SH-SY5Y (cell line): ENCODE measurements at regions not wholly inside any gene's neighbourhood (a gene's known extent, or its start where the extent isn't known, plus 50 kb on each side); places are given as distances from the start of the nearest gene placed in this dataset.

ENCODE experiments used
- GATA2 ChIP-seq: IDR thresholded peaks from 2 replicates; pipeline ENCODE4 v1.6.1; 2011; ENCODE audit warnings: mild to moderate bottlenecking, low read depth, low read length
- GATA3 ChIP-seq: IDR thresholded peaks from 2 replicates; pipeline ENCODE4 v1.6.1; 2011; ENCODE audit warnings: low read depth, mild to moderate bottlenecking, low read length, moderate library complexity

DNA sequence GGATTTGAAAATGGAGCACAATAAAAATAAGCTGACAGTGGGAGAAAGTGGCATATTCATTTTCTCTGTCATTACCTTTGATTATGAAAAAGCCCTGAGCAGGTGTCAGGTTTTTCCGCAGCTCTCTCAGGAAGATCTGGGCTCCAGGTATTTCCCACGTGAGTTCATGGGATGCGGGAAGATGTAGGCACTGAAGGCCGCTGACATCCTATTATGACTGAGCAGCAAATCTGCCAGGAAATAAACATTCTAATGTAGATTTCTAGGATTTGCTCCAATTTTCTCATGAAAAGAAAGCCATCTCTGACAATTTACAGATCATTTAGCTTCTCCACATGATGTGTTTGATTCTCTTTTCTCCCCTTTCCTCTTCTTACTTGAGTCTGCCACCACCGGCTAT, 160.7 kb downstream of the KIT start:
- TF ChIP-seq GATA2 (no peak), GATA3 (no peak)

DNA sequence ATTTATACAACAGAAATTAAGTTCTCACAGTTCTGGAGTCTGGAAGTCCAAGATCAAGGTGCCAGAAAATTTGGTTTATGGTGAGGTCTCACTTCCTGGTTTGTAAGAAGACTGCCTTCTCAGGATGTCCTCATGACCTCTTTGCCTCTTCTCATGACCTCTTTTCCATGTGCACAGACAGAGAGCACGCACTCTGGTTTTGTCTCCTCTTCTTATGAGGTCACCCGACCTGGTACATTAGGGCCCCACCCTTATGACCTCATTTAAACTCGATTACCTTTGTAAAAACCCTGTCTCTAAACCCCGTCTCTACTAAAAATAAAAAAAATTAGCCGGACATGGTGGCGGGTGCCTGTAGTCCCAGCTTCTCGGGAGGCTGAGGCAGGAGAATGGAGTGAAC, 155.9 kb downstream of the KIT start:
- no peak for TF ChIP-seq GATA2
- TF ChIP-seq GATA3: no peak

DNA sequence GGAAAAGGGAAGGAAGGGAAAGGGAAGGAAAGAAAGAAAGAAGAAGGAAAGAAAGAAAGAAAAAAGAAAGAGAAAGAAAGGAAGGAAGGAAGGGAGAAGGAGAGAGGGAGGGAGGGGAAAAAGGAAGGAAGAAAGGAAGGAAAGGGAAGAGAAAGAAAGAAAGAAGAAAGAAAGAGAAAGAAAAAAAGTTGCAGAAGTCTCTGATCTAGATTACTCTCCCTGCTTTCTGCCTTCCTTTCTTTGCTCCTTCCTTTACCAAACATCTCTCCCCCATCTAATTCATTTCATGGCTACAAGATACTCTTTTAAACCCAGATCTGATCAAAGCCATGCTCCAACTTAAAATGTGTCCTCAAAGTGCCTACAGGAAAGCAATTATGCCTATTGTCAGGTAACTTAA, 148.6 kb downstream of the KIT start:
- no peak for TF ChIP-seq GATA3
- no peak for TF ChIP-seq GATA2

DNA sequence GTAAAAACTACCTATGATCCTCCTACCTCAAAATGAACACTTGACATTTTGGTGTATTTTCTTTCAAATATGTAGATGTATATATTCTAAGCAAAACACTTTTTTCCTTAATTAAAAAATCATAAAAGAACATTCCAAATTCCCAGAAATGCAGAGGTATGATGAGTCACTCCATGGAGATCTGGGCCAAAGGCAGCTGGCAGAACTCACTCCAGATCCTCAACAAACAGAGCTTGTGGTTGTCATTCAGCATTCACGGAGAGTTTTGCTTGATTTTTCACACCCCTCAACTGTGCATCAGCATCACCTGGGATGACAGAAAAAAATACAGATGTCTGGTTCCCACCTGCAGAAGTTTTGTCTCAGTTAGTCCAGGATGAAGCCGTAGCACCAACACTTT, 144.6 kb downstream of the KIT start:
- no peak for TF ChIP-seq GATA2
- TF ChIP-seq GATA3: no peak

DNA sequence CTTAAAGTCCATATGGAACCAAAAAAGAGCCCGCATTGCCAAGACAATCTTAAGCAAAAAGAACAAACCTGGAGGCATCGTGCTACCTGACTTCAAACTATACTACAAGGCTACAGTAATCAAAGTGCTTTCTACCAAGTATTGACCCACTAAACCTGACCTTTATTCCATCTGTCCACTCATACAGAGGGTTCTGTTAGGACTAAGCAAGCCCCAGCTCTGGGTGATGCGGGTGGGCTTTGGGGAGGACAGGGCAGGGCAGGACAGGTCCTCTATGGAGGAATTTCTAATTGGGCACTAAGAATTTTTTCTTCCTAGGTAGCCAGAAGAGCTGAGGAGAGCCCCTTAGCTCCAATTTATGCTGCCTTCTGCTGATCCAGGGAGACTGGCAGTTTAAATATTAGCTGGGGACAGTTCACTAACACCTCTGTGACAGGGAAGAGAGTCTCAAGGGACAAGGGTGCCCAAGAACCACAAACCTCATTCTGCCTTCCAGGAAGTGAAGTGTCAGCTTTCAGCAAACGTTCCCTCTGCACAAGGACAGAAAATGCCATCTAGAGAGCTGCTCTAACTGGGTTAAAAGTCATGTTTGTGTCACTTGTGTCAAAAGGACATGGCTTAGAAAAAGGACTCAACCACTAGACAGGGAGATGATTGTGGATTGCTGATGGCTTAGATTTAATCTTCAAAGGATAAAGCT, 143.2 kb downstream of the KIT start:
- TF ChIP-seq GATA3 (no peak), GATA2 (no peak)

DNA sequence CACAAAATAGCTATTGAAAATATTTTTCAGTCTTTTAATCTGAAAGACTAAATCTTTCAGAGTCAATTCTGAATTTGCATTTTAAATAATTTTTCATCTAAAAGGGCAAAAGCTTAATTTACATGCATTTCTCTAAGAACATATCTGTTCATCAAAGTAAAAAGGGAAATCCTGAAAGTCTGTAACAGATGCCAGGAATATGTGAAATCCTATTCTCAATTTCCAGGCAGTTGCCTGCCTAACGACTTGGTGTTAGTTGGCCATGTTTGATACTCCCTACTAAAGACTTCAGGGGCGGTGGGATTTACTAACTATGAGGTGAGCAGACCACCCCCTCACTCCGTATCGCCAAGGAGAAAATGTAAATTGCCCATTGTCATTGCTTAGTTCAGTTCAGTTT, 136.8 kb downstream of the KIT start:
- TF ChIP-seq GATA3 (no peak), GATA2 (no peak)

DNA sequence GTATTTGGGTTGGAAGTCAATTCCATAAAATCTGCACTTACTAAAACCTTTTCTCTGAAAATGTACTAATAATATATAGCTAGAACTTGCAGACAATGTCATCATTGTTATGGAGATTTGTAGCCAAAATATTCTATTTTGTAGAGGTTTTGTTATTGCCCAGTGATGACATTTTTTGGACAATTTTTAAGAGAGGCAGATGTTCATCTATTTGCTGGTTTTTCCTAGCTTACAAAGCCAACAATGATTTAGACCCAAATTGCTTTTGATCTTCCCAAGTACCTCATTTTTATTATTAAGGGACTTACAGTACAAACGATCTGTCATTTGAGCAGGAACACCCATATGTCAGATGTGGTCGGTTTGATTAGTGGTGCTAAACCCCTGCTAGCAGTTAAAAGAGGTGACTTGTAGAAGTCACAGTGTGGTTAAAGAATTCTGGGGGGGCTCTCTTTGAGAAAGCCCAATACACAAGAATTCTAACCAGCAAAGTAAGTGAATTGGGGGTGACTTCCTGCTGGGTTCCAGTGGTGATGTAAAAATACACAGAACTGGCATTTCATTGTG, 136.2 kb downstream of the KIT start:
- TF ChIP-seq GATA2 (no peak), GATA3 (no peak)
